Activated CD4-positive, CD25-positive, alpha-beta regulatory T cell (primary cell): ENCODE measurements at regions not wholly inside any gene's neighbourhood (a gene's known extent, or its start where the extent isn't known, plus 50 kb on each side); places are given as distances from the start of the nearest gene placed in this dataset.

Experiments
- DNase-seq, 4 experiments: peaks; one replicate each; lab custom pipeline; 2025; lab: John Stamatoyannopoulos, UW

GRCh38 chr14:104291123-104292000 lies 153.0 kb downstream of the KIF26A start:
- DNase-seq = no peak

GRCh38 chr14:104292084-104292970 lies 153.9 kb downstream of the KIF26A start:
- no peak for DNase-seq

- DNase-seq = no peak
These were observed 154.9 kb downstream of the KIF26A start for GRCh38 chr14:104293231-104293841.

GRCh38 chr14:104293851-104294627 lies 155.7 kb downstream of the KIF26A start:
- DNase-seq = no peak

GRCh38 chr14:104294628-104294982 lies 156.2 kb downstream of the KIF26A start:
- no peak for DNase-seq

GRCh38 chr14:104294983-104295680 lies 156.7 kb downstream of the KIF26A start:
- DNase-seq = no peak

GRCh38 chr14:104295681-104296387 lies 157.4 kb downstream of the KIF26A start:
- no peak for DNase-seq

- no peak for DNase-seq
These were observed 158.3 kb downstream of the KIF26A start for GRCh38 chr14:104296388-104297312.

GRCh38 chr14:104297313-104297704 lies 158.9 kb downstream of the KIF26A start:
- DNase-seq = no peak

GRCh38 chr14:104297721-104298401 lies 159.5 kb downstream of the KIF26A start:
- DNase-seq = no peak

GRCh38 chr14:104298458-104298857 lies 160.1 kb downstream of the KIF26A start:
- DNase-seq = no peak

GRCh38 chr14:104299993-104300761 lies 161.8 kb downstream of the KIF26A start:
- no peak for DNase-seq

GRCh38 chr14:104301731-104302460 lies 163.5 kb downstream of the KIF26A start:
- DNase-seq = no peak

- no peak for DNase-seq
These were observed 164.5 kb downstream of the KIF26A start for GRCh38 chr14:104302794-104303405.

GRCh38 chr14:104303705-104304425 lies 165.5 kb downstream of the KIF26A start:
- no peak for DNase-seq
